Vagina (tissue), 2 donors: ENCODE measurements at regions not wholly inside any gene's neighbourhood (a gene's known extent, or its start where the extent isn't known, plus 50 kb on each side); places are given as distances from the start of the nearest gene placed in this dataset.

Experiments
- POLR2A ChIP-seq, 2 donors: fragments of 450-650 bp; IDR thresholded peaks; one replicate each; pipeline ENCODE4 v1.6.1; 2017; ENCODE audit warnings: antibody characterized with exemption in 2 of 2, mild to moderate bottlenecking in 2 of 2, moderate library complexity in 2 of 2
- POLR2AphosphoS5 ChIP-seq, 2 donors: sonication (generic); formaldehyde crosslinking; IDR thresholded peaks; one replicate each; pipeline ENCODE4 v1.9.0; 2017; ENCODE audit warnings: antibody characterized with exemption in 2 of 2, mild to moderate bottlenecking in 2 of 2, low read depth in 1 of 2; ENCODE audit not compliant: insufficient read depth in 1 of 2
- TF ChIP-seq, protein P1 (sequence below), 3 experiments: fragments of 450-650 bp in 2 of 3; fragments of 200-600 bp in 1 of 3; sonication (generic) in 1 of 3; IDR thresholded peaks; one replicate each; pipeline ENCODE4 v1.5.1; 2017 to 2019; ENCODE audit warnings: antibody characterized with exemption in 3 of 3, mild to moderate bottlenecking in 2 of 3, moderate library complexity in 2 of 3

GRCh38 chr18:6648581-6648980, 80.9 kb upstream of the ARHGAP28 start:
- TF ChIP-seq, protein P1, sequence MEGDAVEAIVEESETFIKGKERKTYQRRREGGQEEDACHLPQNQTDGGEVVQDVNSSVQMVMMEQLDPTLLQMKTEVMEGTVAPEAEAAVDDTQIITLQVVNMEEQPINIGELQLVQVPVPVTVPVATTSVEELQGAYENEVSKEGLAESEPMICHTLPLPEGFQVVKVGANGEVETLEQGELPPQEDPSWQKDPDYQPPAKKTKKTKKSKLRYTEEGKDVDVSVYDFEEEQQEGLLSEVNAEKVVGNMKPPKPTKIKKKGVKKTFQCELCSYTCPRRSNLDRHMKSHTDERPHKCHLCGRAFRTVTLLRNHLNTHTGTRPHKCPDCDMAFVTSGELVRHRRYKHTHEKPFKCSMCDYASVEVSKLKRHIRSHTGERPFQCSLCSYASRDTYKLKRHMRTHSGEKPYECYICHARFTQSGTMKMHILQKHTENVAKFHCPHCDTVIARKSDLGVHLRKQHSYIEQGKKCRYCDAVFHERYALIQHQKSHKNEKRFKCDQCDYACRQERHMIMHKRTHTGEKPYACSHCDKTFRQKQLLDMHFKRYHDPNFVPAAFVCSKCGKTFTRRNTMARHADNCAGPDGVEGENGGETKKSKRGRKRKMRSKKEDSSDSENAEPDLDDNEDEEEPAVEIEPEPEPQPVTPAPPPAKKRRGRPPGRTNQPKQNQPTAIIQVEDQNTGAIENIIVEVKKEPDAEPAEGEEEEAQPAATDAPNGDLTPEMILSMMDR (IDR thresholded peaks at IDR 0.05) = no peak
- no peak for TF ChIP-seq POLR2AphosphoS5 (IDR thresholded peaks at IDR 0.05; ENCODE audit: insufficient read depth in 1 of 2, low read depth in 1 of 2)
- TF ChIP-seq POLR2A (IDR thresholded peaks at IDR 0.05) = no peak
